NCI-H526 (cell line): ENCODE measurements at regions not wholly inside any gene's neighbourhood (a gene's known extent, or its start where the extent isn't known, plus 50 kb on each side); places are given as distances from the start of the nearest gene placed in this dataset.

Experiments used
- DNase-seq, 2 experiments: peaks; one replicate each; lab custom pipeline; 2025; lab: John Stamatoyannopoulos, UW

GRCh38 chr16:54512467-54512995 lies 225.9 kb upstream of the IRX3 start:
- DNase-seq = no peak

- DNase-seq = no peak
Observed at GRCh38 chr16:54511222-54511731, 224.7 kb upstream of the IRX3 start.

GRCh38 chr16:54510685-54511221 lies 224.2 kb upstream of the IRX3 start:
- DNase-seq = no peak

GRCh38 chr16:54509456-54509855 lies 222.9 kb upstream of the IRX3 start:
- DNase-seq = no peak

GRCh38 chr16:54508351-54508750 lies 221.8 kb upstream of the IRX3 start:
- no peak for DNase-seq

GRCh38 chr16:54506741-54507500 lies 220.3 kb upstream of the IRX3 start:
- no peak for DNase-seq

- DNase-seq = no peak
Observed at GRCh38 chr16:54506214-54506580, 219.6 kb upstream of the IRX3 start.

GRCh38 chr16:54505549-54506213 lies 219.1 kb upstream of the IRX3 start:
- no peak for DNase-seq

- no peak for DNase-seq
Observed at GRCh38 chr16:54504372-54504771, 217.8 kb upstream of the IRX3 start.

- DNase-seq = no peak
Observed at GRCh38 chr16:54503856-54504219, 217.3 kb upstream of the IRX3 start.

GRCh38 chr16:54503011-54503855 lies 216.6 kb upstream of the IRX3 start:
- no peak for DNase-seq

- DNase-seq = no peak
Observed at GRCh38 chr16:54501797-54502196, 215.2 kb upstream of the IRX3 start.

- DNase-seq = no peak
Observed at GRCh38 chr16:54493594-54493993, 207.0 kb upstream of the IRX3 start.

- no peak for DNase-seq
Observed at GRCh38 chr16:54493061-54493460, 206.5 kb upstream of the IRX3 start.

- DNase-seq = no peak
Observed at GRCh38 chr16:54490112-54490488, 203.5 kb upstream of the IRX3 start.

GRCh38 chr16:54489225-54490111 lies 202.9 kb upstream of the IRX3 start:
- DNase-seq = peak in 1 of 2 experiments; percentile 4

- no peak for DNase-seq
Observed at GRCh38 chr16:54488729-54489128, 202.1 kb upstream of the IRX3 start.

GRCh38 chr16:54487933-54488332 lies 201.3 kb upstream of the IRX3 start:
- DNase-seq = no peak

- DNase-seq = no peak
Observed at GRCh38 chr16:54484700-54485099, 198.1 kb upstream of the IRX3 start.

GRCh38 chr16:54482892-54483574 lies 196.4 kb upstream of the IRX3 start:
- DNase-seq = no peak

GRCh38 chr16:54480429-54480828 lies 193.8 kb upstream of the IRX3 start:
- DNase-seq = no peak
